ENCODE measurements at regions not wholly inside any gene's neighbourhood (a gene's known extent, or its start where the extent isn't known, plus 50 kb on each side); places are given as distances from the start of the nearest gene placed in this dataset.

DNA sequence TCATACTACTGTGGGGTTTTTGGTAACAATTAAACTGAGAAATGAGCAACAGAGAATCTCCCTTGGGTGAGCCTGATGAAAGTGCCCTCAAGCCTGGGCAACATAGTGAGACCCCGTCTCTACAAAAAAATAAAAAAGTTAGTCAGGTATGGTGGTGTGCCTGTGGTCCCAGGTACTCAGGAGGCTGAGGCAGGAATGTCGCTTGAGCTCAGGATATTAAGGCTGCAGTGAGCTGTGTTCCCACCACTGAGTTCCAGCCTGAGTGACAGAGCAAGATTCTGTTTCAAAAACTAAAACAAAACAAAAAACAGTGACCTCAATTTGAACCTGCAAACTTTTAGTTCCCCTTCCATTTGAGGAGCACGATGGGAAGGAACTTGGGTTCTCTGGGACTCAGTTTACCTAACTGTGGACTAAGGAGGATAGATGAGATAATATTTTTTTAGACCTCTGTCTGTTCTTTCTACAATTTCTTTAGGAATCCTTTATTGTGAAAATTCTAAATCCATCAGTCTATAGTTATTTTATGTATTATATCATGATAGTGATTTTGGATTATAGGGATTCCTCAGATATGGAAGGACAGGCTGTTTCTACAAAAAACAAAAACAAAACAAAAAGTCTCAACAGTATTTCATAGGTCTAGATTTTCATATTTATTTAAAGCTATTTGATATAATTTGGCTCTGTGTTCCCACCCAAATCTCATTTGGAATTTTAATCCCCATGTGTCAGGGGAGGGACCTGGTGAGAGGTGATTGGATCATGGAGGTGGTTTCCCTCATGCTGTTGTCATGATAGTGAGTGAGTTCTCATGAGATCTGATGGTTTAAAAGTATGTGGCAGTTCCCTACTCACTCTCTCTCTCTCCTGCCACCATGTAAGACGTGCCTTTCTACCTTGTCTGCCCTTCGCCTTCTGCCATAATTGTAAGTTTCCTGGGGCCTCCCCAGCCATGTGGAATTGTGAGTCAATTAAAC lies 178.6 kb downstream of the MYCN start:
- H3K4me3 ChIP-seq (ENCODE audit: low read length) = no peak overlapping the region
- Mint-ChIP-seq H3K4me3 (no peak overlapping the region), H3K9me3 (peaks cover 0 to 4% (median 0%) of the 10 kb centered on the region in 5 donors), H3K36me3 (no peaks in the 10 kb centered on the region), H3K27me3 (peaks cover 0 to 2% of the 10 kb centered on the region in 2 donors), H3K4me1 (no peaks in the 10 kb centered on the region), H3K27ac (no peak overlapping the region)
- H3K27me3 ChIP-seq (ENCODE audit: insufficient read depth, low read length, poor library complexity, severe bottlenecking) = no peaks in the 10 kb centered on the region
- no peaks in the 10 kb centered on the region for H3K9me3 ChIP-seq (ENCODE audit: low read length)
- DNase-seq = no peak
- H3K27ac ChIP-seq (ENCODE audit: low read depth, low read length) = no peak overlapping the region
- no peaks in the 10 kb centered on the region for H3K36me3 ChIP-seq (ENCODE audit: insufficient read depth, low read length)
- ChIA-PET POLR2A (no interaction called here), CTCF (no interaction called here)
- H3K4me1 ChIP-seq (ENCODE audit: insufficient read depth, low read length) = no peaks in the 10 kb centered on the region

- peaks cover 0 to 2% of the 10 kb centered on the region in 2 donors for H3K27me3 Mint-ChIP-seq
- H3K36me3 Mint-ChIP-seq = no peaks in the 10 kb centered on the region
- POLR2A ChIA-PET = no interaction called here
- H3K4me1 ChIP-seq (ENCODE audit: insufficient read depth, low read length) = no peaks in the 10 kb centered on the region
- H3K27ac Mint-ChIP-seq = no peak overlapping the region
- H3K36me3 ChIP-seq (ENCODE audit: insufficient read depth, low read length) = no peaks in the 10 kb centered on the region
- no peak overlapping the region for H3K4me3 ChIP-seq (ENCODE audit: low read length)
- no peak for DNase-seq
- no peaks in the 10 kb centered on the region for H3K4me1 Mint-ChIP-seq
- H3K27ac ChIP-seq (ENCODE audit: low read depth, low read length) = no peak overlapping the region
- CTCF ChIA-PET = no interaction called here
- peaks cover 0 to 4% (median 0%) of the 10 kb centered on the region in 5 donors for H3K9me3 Mint-ChIP-seq
- no peaks in the 10 kb centered on the region for H3K27me3 ChIP-seq (ENCODE audit: insufficient read depth, low read length, poor library complexity, severe bottlenecking)
- H3K9me3 ChIP-seq (ENCODE audit: low read length) = no peaks in the 10 kb centered on the region
- no peak overlapping the region for H3K4me3 Mint-ChIP-seq
Observed at GRCh38 chr2:16117791-16118610, 177.7 kb downstream of the MYCN start.

- H3K9me3 ChIP-seq (ENCODE audit: low read length) = no peaks in the 10 kb centered on the region
- H3K4me3 ChIP-seq (ENCODE audit: low read length) = no peak overlapping the region
- H3K36me3 ChIP-seq (ENCODE audit: insufficient read depth, low read length) = no peaks in the 10 kb centered on the region
- Mint-ChIP-seq H3K4me3 (no peak overlapping the region), H3K36me3 (no peaks in the 10 kb centered on the region), H3K9me3 (peaks cover 0 to 4% (median 0%) of the 10 kb centered on the region in 5 donors), H3K27me3 (peaks cover 0 to 2% of the 10 kb centered on the region in 2 donors), H3K27ac (no peak overlapping the region), H3K4me1 (no peaks in the 10 kb centered on the region)
- CTCF ChIA-PET = no interaction called here
- H3K27ac ChIP-seq (ENCODE audit: low read depth, low read length) = no peak overlapping the region
- no peaks in the 10 kb centered on the region for H3K27me3 ChIP-seq (ENCODE audit: insufficient read depth, low read length, poor library complexity, severe bottlenecking)
- DNase-seq = no peak
- H3K4me1 ChIP-seq (ENCODE audit: insufficient read depth, low read length) = no peaks in the 10 kb centered on the region
- POLR2A ChIA-PET = no interaction called here
Observed at GRCh38 chr2:16117021-16117700, 176.8 kb downstream of the MYCN start.

- Mint-ChIP-seq H3K27me3 (peaks cover 0 to 2% of the 10 kb centered on the region in 2 donors), H3K36me3 (no peaks in the 10 kb centered on the region), H3K9me3 (no peaks in the 10 kb centered on the region), H3K4me1 (no peaks in the 10 kb centered on the region), H3K4me3 (no peak overlapping the region), H3K27ac (no peak overlapping the region)
- H3K9me3 ChIP-seq (ENCODE audit: low read length) = no peaks in the 10 kb centered on the region
- ChIA-PET POLR2A (no interaction called here), CTCF (no interaction called here)
- no peak for DNase-seq
- H3K27ac ChIP-seq (ENCODE audit: low read depth, low read length) = no peak overlapping the region
- no peaks in the 10 kb centered on the region for H3K27me3 ChIP-seq (ENCODE audit: insufficient read depth, low read length, poor library complexity, severe bottlenecking)
- H3K36me3 ChIP-seq (ENCODE audit: insufficient read depth, low read length) = no peaks in the 10 kb centered on the region
- H3K4me1 ChIP-seq (ENCODE audit: insufficient read depth, low read length) = no peaks in the 10 kb centered on the region
- H3K4me3 ChIP-seq (ENCODE audit: low read length) = no peak overlapping the region
Observed at GRCh38 chr2:16115881-16116830, 175.8 kb downstream of the MYCN start.

DNA sequence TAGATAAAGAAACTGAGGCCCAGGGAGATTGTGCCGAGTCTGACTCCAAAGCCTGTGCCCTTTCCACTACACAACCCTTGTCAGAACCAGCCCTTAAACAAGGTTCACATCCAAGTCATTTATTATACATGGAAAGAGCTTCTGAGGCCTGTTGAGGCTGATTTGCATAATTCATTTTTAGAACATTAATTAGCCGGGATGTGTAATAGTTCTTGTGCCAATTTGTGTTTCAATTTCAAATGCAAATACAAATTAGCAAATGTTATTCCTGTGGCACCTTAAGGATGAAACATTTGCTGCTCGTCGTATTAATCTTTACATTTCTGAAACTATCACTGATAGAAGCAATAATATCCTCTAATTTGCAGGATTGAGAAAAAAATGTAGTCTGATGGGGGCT lies 174.9 kb downstream of the MYCN start:
- no peak overlapping the region for H3K4me3 Mint-ChIP-seq
- Histone ChIP-seq H3K9me3 (ENCODE audit: low read length) (no peaks in the 10 kb centered on the region), H3K4me1 (ENCODE audit: insufficient read depth, low read length) (no peaks in the 10 kb centered on the region), H3K27me3 (ENCODE audit: insufficient read depth, low read length, poor library complexity, severe bottlenecking) (no peaks in the 10 kb centered on the region), H3K36me3 (ENCODE audit: insufficient read depth, low read length) (no peaks in the 10 kb centered on the region), H3K27ac (ENCODE audit: low read depth, low read length) (no peak overlapping the region), H3K4me3 (ENCODE audit: low read length) (no peak overlapping the region)
- H3K4me1 Mint-ChIP-seq = no peaks in the 10 kb centered on the region
- DNase-seq = no peak
- no peaks in the 10 kb centered on the region for H3K9me3 Mint-ChIP-seq
- H3K27me3 Mint-ChIP-seq = peaks cover 0 to 2% of the 10 kb centered on the region in 2 donors
- H3K27ac Mint-ChIP-seq = no peak overlapping the region
- CTCF ChIA-PET = no interaction called here
- POLR2A ChIA-PET = no interaction called here
- H3K36me3 Mint-ChIP-seq = no peaks in the 10 kb centered on the region

DNA sequence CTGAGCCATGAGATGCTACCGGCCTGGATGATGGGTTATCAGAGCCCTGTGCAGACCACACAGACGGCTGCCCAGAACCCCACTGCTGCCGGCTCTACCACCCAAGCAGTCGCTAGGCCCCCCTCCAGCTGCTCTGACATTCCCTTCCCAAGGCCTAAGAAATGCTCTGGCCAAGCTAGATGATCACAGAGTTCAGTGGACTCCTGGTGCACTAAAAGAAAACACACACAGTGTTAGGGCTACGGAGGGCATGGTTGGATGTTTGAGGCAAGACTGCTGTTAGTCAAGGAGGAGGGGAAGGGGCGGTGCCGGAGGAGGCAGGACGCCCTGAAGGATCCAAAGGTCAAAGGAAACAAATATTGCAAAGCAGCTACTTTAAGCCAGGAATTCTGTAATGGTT lies 174.5 kb downstream of the MYCN start:
- Histone ChIP-seq H3K27me3 (ENCODE audit: insufficient read depth, low read length, poor library complexity, severe bottlenecking) (no peaks in the 10 kb centered on the region), H3K27ac (ENCODE audit: low read depth, low read length) (no peak overlapping the region), H3K4me1 (ENCODE audit: insufficient read depth, low read length) (no peaks in the 10 kb centered on the region), H3K4me3 (ENCODE audit: low read length) (no peak overlapping the region), H3K36me3 (ENCODE audit: insufficient read depth, low read length) (no peaks in the 10 kb centered on the region), H3K9me3 (ENCODE audit: low read length) (no peaks in the 10 kb centered on the region)
- peaks cover 0 to 2% of the 10 kb centered on the region in 2 donors for H3K27me3 Mint-ChIP-seq
- no peaks in the 10 kb centered on the region for H3K9me3 Mint-ChIP-seq
- H3K36me3 Mint-ChIP-seq = no peaks in the 10 kb centered on the region
- no peaks in the 10 kb centered on the region for H3K4me1 Mint-ChIP-seq
- no peak for DNase-seq
- POLR2A ChIA-PET = no interaction called here
- H3K27ac Mint-ChIP-seq = no peak overlapping the region
- H3K4me3 Mint-ChIP-seq = no peak overlapping the region
- CTCF ChIA-PET = no interaction called here

GRCh38 chr2:16114070-16114469 lies 173.7 kb downstream of the MYCN start:
- POLR2A ChIA-PET = no interaction called here
- no peak overlapping the region for H3K4me3 ChIP-seq (ENCODE audit: low read length)
- no peaks in the 10 kb centered on the region for H3K9me3 ChIP-seq (ENCODE audit: low read length)
- H3K9me3 Mint-ChIP-seq = no peaks in the 10 kb centered on the region
- no peaks in the 10 kb centered on the region for H3K4me1 ChIP-seq (ENCODE audit: insufficient read depth, low read length)
- no peaks in the 10 kb centered on the region for H3K4me1 Mint-ChIP-seq
- H3K27me3 ChIP-seq (ENCODE audit: insufficient read depth, low read length, poor library complexity, severe bottlenecking) = no peaks in the 10 kb centered on the region
- H3K27me3 Mint-ChIP-seq = peaks cover 0 to 2% of the 10 kb centered on the region in 2 donors
- no peaks in the 10 kb centered on the region for H3K36me3 Mint-ChIP-seq
- no peak overlapping the region for H3K27ac Mint-ChIP-seq
- no peak for DNase-seq
- no peak overlapping the region for H3K27ac ChIP-seq (ENCODE audit: low read depth, low read length)
- H3K4me3 Mint-ChIP-seq = no peak overlapping the region
- no peaks in the 10 kb centered on the region for H3K36me3 ChIP-seq (ENCODE audit: insufficient read depth, low read length)
- CTCF ChIA-PET = no interaction called here
